Suprapubic skin (tissue), 4 donors: ENCODE measurements at regions not wholly inside any gene's neighbourhood (a gene's known extent, or its start where the extent isn't known, plus 50 kb on each side); places are given as distances from the start of the nearest gene placed in this dataset.

Experiments used
- DNase-seq, 2 donors: peaks; one replicate each; pipeline ENCODE4 v3.0.0-alpha.2; 2019; ENCODE audit warnings: low spot score in 2 of 2
- H3K27ac ChIP-seq: fragments of 200-600 bp; sonication (generic); one replicate; pipeline ENCODE4 v1.5.1; 2019
- H3K27me3 ChIP-seq: fragments of 200-600 bp; sonication (generic); one replicate; pipeline ENCODE4 v1.5.1; 2019
- H3K36me3 ChIP-seq: fragments of 200-600 bp; sonication (generic); one replicate; pipeline ENCODE4 v1.5.1; 2019
- H3K4me1 ChIP-seq: fragments of 200-600 bp; sonication (generic); one replicate; pipeline ENCODE4 v1.5.1; 2019
- H3K4me3 ChIP-seq: fragments of 200-600 bp; sonication (generic); one replicate; pipeline ENCODE4 v1.5.1; 2019; ENCODE audit warnings: mild to moderate bottlenecking
- H3K9me3 ChIP-seq: fragments of 200-600 bp; sonication (generic); one replicate; pipeline ENCODE4 v1.5.1; 2019
- CTCF ChIP-seq, 2 donors: fragments of 200-600 bp in 1 of 2; fragments of 450-650 bp in 1 of 2; sonication (generic) in 1 of 2; IDR thresholded peaks; one replicate each; pipeline ENCODE4 v1.5.1; 2016 to 2019; ENCODE audit warnings: antibody characterized with exemption in 2 of 2, mild to moderate bottlenecking in 1 of 2, moderate library complexity in 1 of 2
- EP300 ChIP-seq: sonication (generic); formaldehyde crosslinking; IDR thresholded peaks from one replicate; pipeline ENCODE4 v1.6.1; 2017; ENCODE audit warnings: antibody characterized with exemption
- POLR2A ChIP-seq, 2 donors: fragments of 450-650 bp; IDR thresholded peaks; one replicate each; pipeline ENCODE4 v1.6.1; 2017; ENCODE audit warnings: antibody characterized with exemption in 2 of 2, mild to moderate bottlenecking in 2 of 2, moderate library complexity in 2 of 2
- POLR2AphosphoS5 ChIP-seq, 3 donors: sonication (generic); formaldehyde crosslinking; IDR thresholded peaks; one replicate each; pipeline ENCODE4 v1.6.1; 2017; ENCODE audit warnings: antibody characterized with exemption in 3 of 3
- WGBS: methylation state at CpG from one replicate; pipeline ENCODE4 v1.1.5; 2018; 5-methylcytosine and 5-hydroxymethylcytosine counted together

GRCh38 chr6:85867595-85867994, 224.9 kb upstream of the SYNCRIP start:
- Histone ChIP-seq H3K9me3 (no peaks in the 10 kb centered on the region), H3K4me3 (no peak overlapping the region), H3K4me1 (peaks cover 23% of the 10 kb centered on the region), H3K36me3 (no peaks in the 10 kb centered on the region), H3K27me3 (no peaks in the 10 kb centered on the region), H3K27ac (no peak overlapping the region)
- DNase-seq, result no peak
- TF ChIP-seq EP300 (no peak), POLR2AphosphoS5 (IDR thresholded peaks at IDR 0.05) (no peak), CTCF (IDR thresholded peaks at IDR 0.05) (no peak), POLR2A (IDR thresholded peaks at IDR 0.05) (no peak)

GRCh38 chr6:85866758-85867401, 224.2 kb upstream of the SYNCRIP start:
- DNase-seq, result no peak
- H3K36me3 ChIP-seq, result no peaks in the 10 kb centered on the region
- H3K4me3 ChIP-seq, result no peak overlapping the region
- peaks cover 23% of the 10 kb centered on the region for H3K4me1 ChIP-seq
- H3K9me3 ChIP-seq, result no peaks in the 10 kb centered on the region
- no peak for TF ChIP-seq POLR2A (IDR thresholded peaks at IDR 0.05)
- TF ChIP-seq POLR2AphosphoS5 (IDR thresholded peaks at IDR 0.05), result no peak
- no peaks in the 10 kb centered on the region for H3K27me3 ChIP-seq
- no peak overlapping the region for H3K27ac ChIP-seq
- WGBS, result 79% methylated on average over 10 of the region's 10 CpGs

GRCh38 chr6:85866370-85866730, 223.7 kb upstream of the SYNCRIP start:
- Histone ChIP-seq H3K4me1 (peaks cover 23% of the 10 kb centered on the region), H3K4me3 (peak overlapping the region; percentile 43), H3K27me3 (no peaks in the 10 kb centered on the region), H3K9me3 (no peaks in the 10 kb centered on the region), H3K27ac (no peak overlapping the region), H3K36me3 (no peaks in the 10 kb centered on the region)
- TF ChIP-seq CTCF (IDR thresholded peaks at IDR 0.05) (no peak), EP300 (no peak), POLR2A (IDR thresholded peaks at IDR 0.05) (no peak), POLR2AphosphoS5 (IDR thresholded peaks at IDR 0.05) (no peak)
- no peak for DNase-seq
- 31% methylated on average over 5 of the region's 5 CpGs for WGBS

- Histone ChIP-seq H3K9me3 (no peaks in the 10 kb centered on the region), H3K36me3 (no peaks in the 10 kb centered on the region), H3K4me3 (peak overlapping the region; percentile 43), H3K27ac (no peak overlapping the region), H3K27me3 (no peaks in the 10 kb centered on the region), H3K4me1 (peaks cover 23% of the 10 kb centered on the region)
- TF ChIP-seq CTCF (IDR thresholded peaks at IDR 0.05), result no peak
- no peak for TF ChIP-seq EP300
- no peak for TF ChIP-seq POLR2A (IDR thresholded peaks at IDR 0.05)
- no peak for TF ChIP-seq POLR2AphosphoS5 (IDR thresholded peaks at IDR 0.05)
- no peak for DNase-seq
- WGBS, result 19% methylated on average over 8 of the region's 8 CpGs
Observed at GRCh38 chr6:85865420-85866369, 223.0 kb upstream of the SYNCRIP start.

- peaks cover 23% of the 10 kb centered on the region for H3K4me1 ChIP-seq
- no peak for TF ChIP-seq EP300
- TF ChIP-seq POLR2A (IDR thresholded peaks at IDR 0.05), result no peak
- TF ChIP-seq POLR2AphosphoS5 (IDR thresholded peaks at IDR 0.05), result no peak
- TF ChIP-seq CTCF (IDR thresholded peaks at IDR 0.05), result no peak
- WGBS, result 21% methylated on average over 7 of the region's 7 CpGs
- peak overlapping the region; percentile 43 for H3K4me3 ChIP-seq
- no peaks in the 10 kb centered on the region for H3K27me3 ChIP-seq
- no peaks in the 10 kb centered on the region for H3K36me3 ChIP-seq
- H3K27ac ChIP-seq, result no peak overlapping the region
- DNase-seq, result no peak
- H3K9me3 ChIP-seq, result no peaks in the 10 kb centered on the region
Observed at GRCh38 chr6:85864453-85865401, 222.0 kb upstream of the SYNCRIP start.
